HEK293T (cell line): ENCODE measurements at regions not wholly inside any gene's neighbourhood (a gene's known extent, or its start where the extent isn't known, plus 50 kb on each side); places are given as distances from the start of the nearest gene placed in this dataset.

Experiments
- ELF4 ChIP-seq: fragments of 450-650 bp; IDR thresholded peaks from 2 replicates; pipeline ENCODE4 v1.6.1; 2017; ENCODE audit warnings: antibody characterized with exemption
- FOXK2 ChIP-seq: fragments of 450-650 bp; IDR thresholded peaks from 2 replicates; pipeline ENCODE4 v1.6.1; 2016; ENCODE audit warnings: mild to moderate bottlenecking
- FOXM1 ChIP-seq: fragments of 450-650 bp; IDR thresholded peaks from 2 replicates; pipeline ENCODE4 v1.6.1; 2017; ENCODE audit warnings: mild to moderate bottlenecking, borderline replicate concordance
- HDGF ChIP-seq: fragments of 450-650 bp; IDR thresholded peaks from 2 replicates; pipeline ENCODE4 v1.6.1; 2017; ENCODE audit warnings: antibody characterized with exemption, borderline replicate concordance
- LEF1 ChIP-seq: fragments of 450-650 bp; IDR thresholded peaks from 2 replicates; pipeline ENCODE4 v1.6.1; 2017; ENCODE audit warnings: mild to moderate bottlenecking, borderline replicate concordance
- SP1 ChIP-seq: fragments of 450-650 bp; IDR thresholded peaks from 2 replicates; pipeline ENCODE4 v1.6.1; 2017
- TF ChIP-seq, protein P1 (sequence below): fragments of 450-650 bp; IDR thresholded peaks from 2 replicates; pipeline ENCODE4 v1.6.1; 2016

DNA sequence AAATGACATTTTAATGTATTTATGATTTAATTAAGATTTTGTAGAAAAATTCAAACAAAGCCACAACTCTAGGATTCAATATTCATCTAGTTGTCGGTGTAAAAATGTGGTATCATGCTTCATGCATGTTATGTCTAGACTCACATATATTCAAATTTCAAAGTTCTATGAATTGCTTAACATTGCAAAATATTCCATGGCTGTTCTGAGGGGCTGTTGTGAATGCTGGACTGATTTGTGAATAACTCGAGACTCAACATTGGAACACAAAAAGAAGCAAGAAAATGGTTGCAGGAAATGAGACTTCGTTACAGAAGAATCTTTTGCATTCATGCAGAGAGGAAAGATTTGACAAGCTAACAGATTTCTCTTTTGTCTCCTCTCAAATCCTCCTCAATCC is 705.9 kb downstream of the DHX35 start:
- no peak for TF ChIP-seq HDGF
- no peak for TF ChIP-seq FOXK2
- TF ChIP-seq, protein P1, sequence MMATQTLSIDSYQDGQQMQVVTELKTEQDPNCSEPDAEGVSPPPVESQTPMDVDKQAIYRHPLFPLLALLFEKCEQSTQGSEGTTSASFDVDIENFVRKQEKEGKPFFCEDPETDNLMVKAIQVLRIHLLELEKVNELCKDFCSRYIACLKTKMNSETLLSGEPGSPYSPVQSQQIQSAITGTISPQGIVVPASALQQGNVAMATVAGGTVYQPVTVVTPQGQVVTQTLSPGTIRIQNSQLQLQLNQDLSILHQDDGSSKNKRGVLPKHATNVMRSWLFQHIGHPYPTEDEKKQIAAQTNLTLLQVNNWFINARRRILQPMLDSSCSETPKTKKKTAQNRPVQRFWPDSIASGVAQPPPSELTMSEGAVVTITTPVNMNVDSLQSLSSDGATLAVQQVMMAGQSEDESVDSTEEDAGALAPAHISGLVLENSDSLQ = no peak
- no peak for TF ChIP-seq ELF4
- TF ChIP-seq FOXM1 = no peak
- TF ChIP-seq SP1 = no peak
- TF ChIP-seq LEF1 = no peak
